SU-DHL-6 (cell line): ENCODE measurements at regions not wholly inside any gene's neighbourhood (a gene's known extent, or its start where the extent isn't known, plus 50 kb on each side); places are given as distances from the start of the nearest gene placed in this dataset.

ENCODE experiments used
- H2AFZ ChIP-seq: fragments of 200-600 bp; sonication (generic); 2 replicates; pipeline ENCODE4 v1.6.1; 2014; ENCODE audit warnings: low read depth, mild to moderate bottlenecking, moderate library complexity, mixed read lengths, antibody characterized with exemption, low read length; ENCODE audit not compliant: severe bottlenecking
- H3F3A ChIP-seq: fragments of 200-600 bp; shearing (Covaris generic); 2 replicates; pipeline ENCODE4 v1.6.0; 2016; ENCODE audit warnings: antibody characterized with exemption, mild to moderate bottlenecking; ENCODE audit not compliant: insufficient read depth
- H3K27ac ChIP-seq: fragments of 200-600 bp; sonication (generic); 2 replicates; pipeline ENCODE4 v1.5.1; 2016; ENCODE audit warnings: low read depth, mild to moderate bottlenecking, low read length, moderate library complexity, mixed read lengths
- H3K27me3 ChIP-seq: fragments of 200-600 bp; sonication (generic), shearing (Covaris generic); 2 replicates; pipeline ENCODE4 v1.6.0; 2014; ENCODE audit warnings: mild to moderate bottlenecking, low read length
- H3K36me3 ChIP-seq: fragments of 200-600 bp; sonication (generic); 2 replicates; pipeline ENCODE4 v1.6.1; 2014; ENCODE audit warnings: mild to moderate bottlenecking, low read length, mixed read lengths
- H3K4me2 ChIP-seq: fragments of 300-600, 200-600 bp; shearing (Covaris generic), sonication (generic); 2 replicates; pipeline ENCODE4 v1.6.0; 2014; ENCODE audit warnings: low read length, low read depth, mild to moderate bottlenecking; ENCODE audit not compliant: poor library complexity, severe bottlenecking
- H3K4me3 ChIP-seq: fragments of 200-600 bp; sonication (generic); 2 replicates; pipeline ENCODE4 v1.5.1; 2014; ENCODE audit warnings: antibody characterized with exemption, low read length, mild to moderate bottlenecking, mixed read lengths; ENCODE audit not compliant: insufficient read depth, poor library complexity, severe bottlenecking
- H3K79me2 ChIP-seq: fragments of 200-600 bp; sonication (generic); 2 replicates; pipeline ENCODE4 v1.6.1; 2014; ENCODE audit warnings: mild to moderate bottlenecking, low read length, moderate library complexity; ENCODE audit not compliant: insufficient read depth
- H3K9ac ChIP-seq: fragments of 200-600 bp; sonication (generic); 2 replicates; pipeline ENCODE4 v1.7.0; 2014; ENCODE audit warnings: mild to moderate bottlenecking, low read length
- H3K9me2 ChIP-seq: fragments of 200-600 bp; sonication (generic); replicated peaks from 2 replicates; pipeline ENCODE4 v1.6.1; 2014; ENCODE audit warnings: low read length; ENCODE audit not compliant: insufficient read depth
- H3K9me3 ChIP-seq: fragments of 200-600 bp; sonication (generic); 2 replicates; pipeline ENCODE4 v1.6.1; 2014; ENCODE audit warnings: low read length, mixed read lengths; ENCODE audit not compliant: insufficient read depth
- H4K20me1 ChIP-seq: fragments of 200-600 bp; sonication (generic); 2 replicates; pipeline ENCODE4 v1.6.1; 2014; ENCODE audit warnings: low read depth, mild to moderate bottlenecking, antibody characterized with exemption, low read length, moderate library complexity, mixed read lengths
- EZH2phosphoT487 ChIP-seq: fragments of 200-600 bp; sonication (generic), shearing (Covaris generic); conservative IDR thresholded peaks from 2 replicates; pipeline ENCODE4 v1.6.1; 2018; ENCODE audit warnings: mild to moderate bottlenecking, antibody characterized with exemption, low read length, moderate library complexity, mixed read lengths
- TF ChIP-seq, protein P1 (sequence below): fragments of 200-600 bp; sonication (generic); IDR thresholded peaks from one replicate; pipeline ENCODE4 v1.5.1; 2017; ENCODE audit warnings: antibody characterized with exemption, mild to moderate bottlenecking, low read length, moderate library complexity; ENCODE audit not compliant: insufficient read depth, poor library complexity, severe bottlenecking

DNA sequence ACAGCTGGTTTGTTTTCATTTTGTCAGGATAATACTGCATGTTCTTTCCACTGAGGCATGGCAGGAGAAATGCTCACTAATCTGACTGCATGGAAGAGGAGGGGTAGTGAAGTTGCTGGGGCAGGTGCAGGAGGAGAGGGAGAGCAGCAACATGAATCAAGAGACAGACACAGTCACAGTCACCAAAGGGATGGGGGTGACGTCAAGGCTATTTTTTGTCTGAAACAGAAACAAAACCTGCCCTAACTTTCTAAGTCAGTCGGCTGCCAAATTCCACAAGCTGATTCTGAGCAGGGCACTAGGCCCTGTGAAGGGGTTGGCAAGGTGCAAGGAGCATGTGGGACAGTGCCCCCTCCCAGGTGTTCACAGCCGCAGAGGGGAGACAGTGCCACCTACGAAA, 186.6 kb upstream of the NSMCE3 start:
- TF ChIP-seq, protein P1, sequence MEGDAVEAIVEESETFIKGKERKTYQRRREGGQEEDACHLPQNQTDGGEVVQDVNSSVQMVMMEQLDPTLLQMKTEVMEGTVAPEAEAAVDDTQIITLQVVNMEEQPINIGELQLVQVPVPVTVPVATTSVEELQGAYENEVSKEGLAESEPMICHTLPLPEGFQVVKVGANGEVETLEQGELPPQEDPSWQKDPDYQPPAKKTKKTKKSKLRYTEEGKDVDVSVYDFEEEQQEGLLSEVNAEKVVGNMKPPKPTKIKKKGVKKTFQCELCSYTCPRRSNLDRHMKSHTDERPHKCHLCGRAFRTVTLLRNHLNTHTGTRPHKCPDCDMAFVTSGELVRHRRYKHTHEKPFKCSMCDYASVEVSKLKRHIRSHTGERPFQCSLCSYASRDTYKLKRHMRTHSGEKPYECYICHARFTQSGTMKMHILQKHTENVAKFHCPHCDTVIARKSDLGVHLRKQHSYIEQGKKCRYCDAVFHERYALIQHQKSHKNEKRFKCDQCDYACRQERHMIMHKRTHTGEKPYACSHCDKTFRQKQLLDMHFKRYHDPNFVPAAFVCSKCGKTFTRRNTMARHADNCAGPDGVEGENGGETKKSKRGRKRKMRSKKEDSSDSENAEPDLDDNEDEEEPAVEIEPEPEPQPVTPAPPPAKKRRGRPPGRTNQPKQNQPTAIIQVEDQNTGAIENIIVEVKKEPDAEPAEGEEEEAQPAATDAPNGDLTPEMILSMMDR: no peak
- TF ChIP-seq EZH2phosphoT487: no peak
- Histone ChIP-seq H3F3A (no peaks in the 10 kb centered on the region), H3K9me2 (no peaks in the 10 kb centered on the region), H3K4me3 (no peak overlapping the region), H3K79me2 (no peaks in the 10 kb centered on the region), H3K27me3 (no peaks in the 10 kb centered on the region), H3K4me2 (no peak overlapping the region), H3K27ac (no peak overlapping the region), H3K9ac (no peak overlapping the region), H3K36me3 (no peaks in the 10 kb centered on the region), H4K20me1 (no peaks in the 10 kb centered on the region), H3K9me3 (no peaks in the 10 kb centered on the region), H2AFZ (no peak overlapping the region)

DNA sequence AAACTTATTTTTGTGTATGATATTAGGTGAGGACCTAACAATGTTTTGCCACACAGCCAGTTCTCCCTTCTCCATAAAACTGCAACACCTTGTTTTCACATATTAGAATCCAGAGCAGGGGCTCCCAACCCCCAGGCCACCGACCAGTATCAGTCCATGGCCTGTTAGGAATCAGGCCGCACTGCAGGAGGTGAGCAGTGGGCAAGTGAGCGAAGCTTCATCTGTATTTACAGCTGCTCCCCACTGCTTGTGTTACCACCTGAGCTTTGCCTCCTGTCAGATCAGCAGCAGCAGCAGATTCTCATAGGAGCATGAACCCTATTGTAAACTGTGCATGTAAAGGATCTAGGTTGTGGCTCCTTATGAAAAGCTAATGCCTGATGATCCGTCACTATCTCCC, 185.9 kb upstream of the NSMCE3 start:
- Histone ChIP-seq H3F3A (no peaks in the 10 kb centered on the region), H4K20me1 (no peaks in the 10 kb centered on the region), H3K79me2 (no peaks in the 10 kb centered on the region), H3K4me2 (no peak overlapping the region), H3K4me3 (no peak overlapping the region), H3K36me3 (no peaks in the 10 kb centered on the region), H2AFZ (no peak overlapping the region), H3K9me2 (no peaks in the 10 kb centered on the region), H3K27me3 (no peaks in the 10 kb centered on the region), H3K9me3 (no peaks in the 10 kb centered on the region), H3K9ac (no peak overlapping the region), H3K27ac (no peak overlapping the region)
- TF ChIP-seq, protein P1: no peak
- TF ChIP-seq EZH2phosphoT487: no peak

DNA sequence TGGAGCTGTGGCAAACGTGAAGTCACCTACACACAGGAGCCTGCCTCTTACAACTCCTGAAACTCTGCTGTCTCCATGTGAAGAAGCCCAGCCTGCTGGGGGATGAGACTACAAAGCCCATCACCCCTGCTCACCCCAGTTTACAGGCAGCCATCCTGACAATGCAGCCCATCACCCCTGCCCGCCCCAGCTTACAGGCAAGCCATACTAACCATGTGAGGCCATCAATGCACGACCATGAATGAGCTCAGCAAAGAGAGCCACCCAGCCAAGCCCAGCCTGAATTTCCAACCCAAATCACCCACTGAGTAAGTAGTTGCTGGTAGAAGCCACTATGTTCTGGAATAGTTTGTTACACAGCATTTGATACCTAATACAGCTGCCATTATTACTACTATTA, 185.4 kb upstream of the NSMCE3 start:
- Histone ChIP-seq H2AFZ (no peak overlapping the region), H3K36me3 (no peaks in the 10 kb centered on the region), H3K4me3 (no peak overlapping the region), H3K9me3 (no peaks in the 10 kb centered on the region), H4K20me1 (no peaks in the 10 kb centered on the region), H3K27me3 (no peaks in the 10 kb centered on the region), H3K79me2 (no peaks in the 10 kb centered on the region), H3K9me2 (no peaks in the 10 kb centered on the region), H3K27ac (no peak overlapping the region), H3K9ac (no peak overlapping the region), H3K4me2 (no peak overlapping the region), H3F3A (no peaks in the 10 kb centered on the region)
- no peak for TF ChIP-seq EZH2phosphoT487
- TF ChIP-seq, protein P1: no peak
